GM12892 (cell line): ENCODE measurements at regions not wholly inside any gene's neighbourhood (a gene's known extent, or its start where the extent isn't known, plus 50 kb on each side); places are given as distances from the start of the nearest gene placed in this dataset.

ENCODE experiments used
- POLR2A ChIP-seq: IDR thresholded peaks from 2 replicates; pipeline ENCODE4 v1.6.1; 2011; ENCODE audit warnings: low read depth, low read length, control low read depth
- POLR2AphosphoS5 ChIP-seq: IDR thresholded peaks from 2 replicates; pipeline ENCODE4 v1.6.1; 2011; ENCODE audit warnings: low read depth, low read length, control low read depth
- TAF1 ChIP-seq: IDR thresholded peaks from 2 replicates; pipeline ENCODE4 v1.6.1; 2011; ENCODE audit warnings: low read depth, mild to moderate bottlenecking, control low read depth, low read length, borderline replicate concordance

GRCh38 chr10:118944959-118945633, 84.4 kb upstream of the NANOS1 start:
- no peak for TF ChIP-seq POLR2A
- TF ChIP-seq POLR2AphosphoS5, result no peak
- no peak for TF ChIP-seq TAF1
